ENCODE measurements at regions not wholly inside any gene's neighbourhood (a gene's known extent, or its start where the extent isn't known, plus 50 kb on each side); places are given as distances from the start of the nearest gene placed in this dataset.

- TF ChIP-seq CTCF (IDR thresholded peaks at IDR 0.05; ENCODE audit: extremely low read depth, low read depth, low read length) = no peak
- H3K36me3 ChIP-seq (ENCODE audit: insufficient read depth, low read length) = no peaks in the 10 kb centered on the region
- no peaks in the 10 kb centered on the region for H3K27me3 ChIP-seq (ENCODE audit: insufficient read depth, low read length)
- H3K4me2 ChIP-seq (ENCODE audit: insufficient read depth, low read length) = no peak overlapping the region
- H3K4me1 ChIP-seq (ENCODE audit: insufficient read depth, low read length) = peaks cover 17% of the 10 kb centered on the region
- DNase-seq (ENCODE audit: insufficient read length, low spot score, missing footprints) = no peak
- H4K20me1 ChIP-seq (ENCODE audit: insufficient read depth, low read length) = no peaks in the 10 kb centered on the region
- H2AFZ ChIP-seq (ENCODE audit: low read length) = peak overlapping the region; percentile 73
- H3K9me3 ChIP-seq (ENCODE audit: low read depth, low read length) = no peaks in the 10 kb centered on the region
- peak overlapping the region; percentile 43 for H3K27ac ChIP-seq (ENCODE audit: low read depth, low read length)
- no peaks in the 10 kb centered on the region for H3K79me2 ChIP-seq (ENCODE audit: insufficient read depth, low read length)
- peak overlapping the region; percentile 10 for H3K4me3 ChIP-seq (ENCODE audit: insufficient read depth, low read length)
These were observed 258.4 kb upstream of the DAPK1 start for GRCh38 chr9:87239312-87239711.

- TF ChIP-seq CTCF (IDR thresholded peaks at IDR 0.05; ENCODE audit: extremely low read depth, low read depth, low read length) = no peak
- H2AFZ ChIP-seq (ENCODE audit: low read length) = no peak overlapping the region
- H3K4me1 ChIP-seq (ENCODE audit: insufficient read depth, low read length) = peaks cover 7% of the 10 kb centered on the region
- H3K4me2 ChIP-seq (ENCODE audit: insufficient read depth, low read length) = no peak overlapping the region
- no peak overlapping the region for H3K4me3 ChIP-seq (ENCODE audit: insufficient read depth, low read length)
- no peaks in the 10 kb centered on the region for H3K36me3 ChIP-seq (ENCODE audit: insufficient read depth, low read length)
- DNase-seq (ENCODE audit: insufficient read length, low spot score, missing footprints) = no peak
- no peaks in the 10 kb centered on the region for H4K20me1 ChIP-seq (ENCODE audit: insufficient read depth, low read length)
- no peaks in the 10 kb centered on the region for H3K79me2 ChIP-seq (ENCODE audit: insufficient read depth, low read length)
- no peaks in the 10 kb centered on the region for H3K9me3 ChIP-seq (ENCODE audit: low read depth, low read length)
- H3K27me3 ChIP-seq (ENCODE audit: insufficient read depth, low read length) = no peaks in the 10 kb centered on the region
- H3K27ac ChIP-seq (ENCODE audit: low read depth, low read length) = no peak overlapping the region
These were observed 254.1 kb upstream of the DAPK1 start for GRCh38 chr9:87243602-87244001.

GRCh38 chr9:87245271-87245670 is 252.4 kb upstream of the DAPK1 start:
- H3K9me3 ChIP-seq (ENCODE audit: low read depth, low read length) = no peaks in the 10 kb centered on the region
- H3K4me1 ChIP-seq (ENCODE audit: insufficient read depth, low read length) = no peaks in the 10 kb centered on the region
- H2AFZ ChIP-seq (ENCODE audit: low read length) = no peak overlapping the region
- H3K36me3 ChIP-seq (ENCODE audit: insufficient read depth, low read length) = no peaks in the 10 kb centered on the region
- H3K4me3 ChIP-seq (ENCODE audit: insufficient read depth, low read length) = no peak overlapping the region
- TF ChIP-seq CTCF (IDR thresholded peaks at IDR 0.05; ENCODE audit: extremely low read depth, low read depth, low read length) = no peak
- no peak overlapping the region for H3K27ac ChIP-seq (ENCODE audit: low read depth, low read length)
- H3K79me2 ChIP-seq (ENCODE audit: insufficient read depth, low read length) = no peaks in the 10 kb centered on the region
- DNase-seq (ENCODE audit: insufficient read length, low spot score, missing footprints) = no peak
- no peak overlapping the region for H3K4me2 ChIP-seq (ENCODE audit: insufficient read depth, low read length)
- H4K20me1 ChIP-seq (ENCODE audit: insufficient read depth, low read length) = no peaks in the 10 kb centered on the region
- no peaks in the 10 kb centered on the region for H3K27me3 ChIP-seq (ENCODE audit: insufficient read depth, low read length)

DNA sequence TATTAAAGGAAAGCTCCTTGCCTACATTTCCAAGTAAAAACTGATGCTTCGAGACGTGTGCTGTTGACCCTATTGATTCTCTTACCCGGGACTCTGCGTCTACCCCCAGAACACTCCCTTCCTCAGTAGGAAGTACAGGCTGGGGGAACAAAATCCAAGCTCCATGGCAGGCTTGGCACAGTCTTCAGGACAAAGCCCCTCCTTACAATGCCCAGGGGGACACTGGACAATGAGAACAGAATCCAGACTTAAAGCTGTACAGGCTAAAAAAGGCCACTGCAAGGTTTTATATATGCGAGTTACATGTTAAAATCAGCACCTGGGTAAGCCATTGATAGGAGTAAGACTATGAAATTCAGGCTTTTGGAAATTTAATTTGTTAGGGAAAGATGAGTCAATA is 250.6 kb upstream of the DAPK1 start:
- Histone ChIP-seq H4K20me1 (ENCODE audit: insufficient read depth, low read length) (no peaks in the 10 kb centered on the region), H3K27me3 (ENCODE audit: insufficient read depth, low read length) (no peaks in the 10 kb centered on the region), H3K9me3 (ENCODE audit: low read depth, low read length) (no peaks in the 10 kb centered on the region), H3K4me3 (ENCODE audit: insufficient read depth, low read length) (no peak overlapping the region), H3K4me2 (ENCODE audit: insufficient read depth, low read length) (no peak overlapping the region), H2AFZ (ENCODE audit: low read length) (no peak overlapping the region), H3K27ac (ENCODE audit: low read depth, low read length) (no peak overlapping the region), H3K4me1 (ENCODE audit: insufficient read depth, low read length) (peaks cover 3% of the 10 kb centered on the region), H3K79me2 (ENCODE audit: insufficient read depth, low read length) (no peaks in the 10 kb centered on the region), H3K36me3 (ENCODE audit: insufficient read depth, low read length) (no peaks in the 10 kb centered on the region)
- TF ChIP-seq CTCF (IDR thresholded peaks at IDR 0.05; ENCODE audit: extremely low read depth, low read depth, low read length) = no peak
- DNase-seq (ENCODE audit: insufficient read length, low spot score, missing footprints) = no peak

All from osteoblast (primary cell).